NCI-H2029 treated with DMSO at 0.1 percent for 48 hours (cell line): ENCODE measurements at regions not wholly inside any gene's neighbourhood (a gene's known extent, or its start where the extent isn't known, plus 50 kb on each side); places are given as distances from the start of the nearest gene placed in this dataset.

Experiments
- DNase-seq: peaks from one replicate; lab custom pipeline; 2025; lab: John Stamatoyannopoulos, UW

- DNase-seq, result no peak
These were observed 426.7 kb upstream of the ID4 start for GRCh38 chr6:19410481-19410880.

- DNase-seq, result no peak
These were observed 423.8 kb upstream of the ID4 start for GRCh38 chr6:19413323-19413722.

- DNase-seq, result no peak
These were observed 421.4 kb upstream of the ID4 start for GRCh38 chr6:19415605-19416326.

- no peak for DNase-seq
These were observed 420.4 kb upstream of the ID4 start for GRCh38 chr6:19416811-19417210.

GRCh38 chr6:19417713-19418112 is 419.5 kb upstream of the ID4 start:
- DNase-seq, result no peak

GRCh38 chr6:19424853-19425252 is 412.3 kb upstream of the ID4 start:
- DNase-seq, result no peak

- no peak for DNase-seq
These were observed 409.6 kb upstream of the ID4 start for GRCh38 chr6:19427548-19427947.

- peak; percentile 63 for DNase-seq
These were observed 404.1 kb upstream of the ID4 start for GRCh38 chr6:19432966-19433498.

- peak; percentile 68 for DNase-seq
These were observed 403.1 kb upstream of the ID4 start for GRCh38 chr6:19434065-19434464.

GRCh38 chr6:19435755-19436154 is 401.4 kb upstream of the ID4 start:
- no peak for DNase-seq

GRCh38 chr6:19438566-19439353 is 398.4 kb upstream of the ID4 start:
- DNase-seq, result no peak

GRCh38 chr6:19440531-19440930 is 396.6 kb upstream of the ID4 start:
- no peak for DNase-seq

- DNase-seq, result no peak
These were observed 393.8 kb upstream of the ID4 start for GRCh38 chr6:19443411-19443810.

GRCh38 chr6:19444041-19444440 is 393.1 kb upstream of the ID4 start:
- no peak for DNase-seq

GRCh38 chr6:19444481-19444880 is 392.7 kb upstream of the ID4 start:
- DNase-seq, result no peak

GRCh38 chr6:19446570-19446969 is 390.6 kb upstream of the ID4 start:
- DNase-seq, result no peak

GRCh38 chr6:19450651-19451050 is 386.5 kb upstream of the ID4 start:
- no peak for DNase-seq

GRCh38 chr6:19452495-19452894 is 384.7 kb upstream of the ID4 start:
- DNase-seq, result no peak

GRCh38 chr6:19454001-19454720 is 383.0 kb upstream of the ID4 start:
- no peak for DNase-seq

- no peak for DNase-seq
These were observed 382.3 kb upstream of the ID4 start for GRCh38 chr6:19454721-19455392.

- DNase-seq, result peak; percentile 58
These were observed 373.9 kb upstream of the ID4 start for GRCh38 chr6:19463250-19463649.

- no peak for DNase-seq
These were observed 373.2 kb upstream of the ID4 start for GRCh38 chr6:19463925-19464324.
